IMR-90 (cell line): ENCODE measurements at regions not wholly inside any gene's neighbourhood (a gene's known extent, or its start where the extent isn't known, plus 50 kb on each side); places are given as distances from the start of the nearest gene placed in this dataset.

Source experiments
- ATAC-seq: fragments of 200-7000 bp; cut with Tn5 transposase; 2 replicates; pipeline ENCODE4 v1.9.1; 2020; ENCODE audit warnings: low read depth, mild to moderate bottlenecking, moderate library complexity
- BruUV-seq: library from RNA; stranded (reverse); fragments of 400-500 nt; replicated peaks from 2 replicates; lab custom pipeline; 2021; lab: Mats Ljungman, UMichigan
- CTCF ChIA-PET: fragments of 300-600 bp; formaldehyde crosslinking; extraction: SDS; loops from one replicate; lab custom pipeline; 2021; ENCODE audit warnings: antibody characterized with exemption; lab: Yijun Ruan, JAX
- POLR2A ChIA-PET: fragments of 300-600 bp; sonication (Branson Sonifier 250); formaldehyde crosslinking; loops from one replicate; lab custom pipeline; 2022; ENCODE audit warnings: antibody characterized with exemption; ENCODE audit not compliant: unreplicated experiment; lab: Charles Lee
- DNase-seq: peaks from one replicate; pipeline ENCODE4 v3.0.0; 2013
- H2AFZ ChIP-seq: replicated peaks from 2 replicates; pipeline ENCODE3; 2013; ENCODE audit warnings: low read length, mild to moderate bottlenecking; ENCODE audit not compliant: poor library complexity
- H2AK5ac ChIP-seq: 2 replicates; pipeline ENCODE4 v1.6.1; 2013; ENCODE audit warnings: low read depth, low read length, inconsistent platforms
- H2AK9ac ChIP-seq: replicated peaks from 2 replicates; pipeline ENCODE3; 2013; ENCODE audit warnings: mild to moderate bottlenecking, low read depth, low read length, moderate library complexity; ENCODE audit not compliant: poor library complexity
- H2BK120ac ChIP-seq: 2 replicates; pipeline ENCODE4 v1.6.1; 2013; ENCODE audit warnings: low read depth, low read length, inconsistent platforms
- H2BK15ac ChIP-seq: 3 replicates; pipeline ENCODE4 v1.6.1; 2013; ENCODE audit warnings: low read depth, low read length, inconsistent platforms
- H2BK20ac ChIP-seq: 2 replicates; pipeline ENCODE4 v1.6.1; 2013; ENCODE audit warnings: low read depth, mild to moderate bottlenecking, inconsistent platforms, low read length, moderate library complexity
- H2BK5ac ChIP-seq: 2 replicates; pipeline ENCODE4 v1.6.1; 2013; ENCODE audit warnings: mild to moderate bottlenecking, low read depth, low read length, inconsistent platforms; ENCODE audit not compliant: poor library complexity, severe bottlenecking
- H3K14ac ChIP-seq: replicated peaks from 2 replicates; pipeline ENCODE4 v1.6.1; 2013; ENCODE audit warnings: low read depth, low read length, inconsistent platforms
- H3K18ac ChIP-seq: 2 replicates; pipeline ENCODE4 v1.6.1; 2013; ENCODE audit warnings: low read depth, low read length, control low read depth
- H3K23ac ChIP-seq: 2 replicates; pipeline ENCODE4 v1.6.1; 2013; ENCODE audit warnings: low read depth, low read length, inconsistent platforms
- H3K27ac ChIP-seq: 2 replicates; pipeline ENCODE4 v1.5.1; 2013; ENCODE audit warnings: mild to moderate bottlenecking, control low read depth, low read length; ENCODE audit not compliant: insufficient read depth
- H3K27me3 ChIP-seq: 2 replicates; pipeline ENCODE4 v1.6.1; 2013; ENCODE audit warnings: low read length; ENCODE audit not compliant: control insufficient read depth, insufficient read depth
- H3K36me3 ChIP-seq: 2 replicates; pipeline ENCODE4 v1.6.1; 2013; ENCODE audit warnings: low read length, mixed read lengths; ENCODE audit not compliant: control insufficient read depth, insufficient read depth
- H3K4ac ChIP-seq: 2 replicates; pipeline ENCODE4 v1.6.1; 2013; ENCODE audit warnings: low read depth, low read length, inconsistent platforms
- H3K4me1 ChIP-seq: 2 replicates; pipeline ENCODE4 v1.6.1; 2013; ENCODE audit warnings: low read length, mixed read lengths; ENCODE audit not compliant: control insufficient read depth, insufficient read depth
- H3K4me2 ChIP-seq: 2 replicates; pipeline ENCODE4 v1.6.1; 2013; ENCODE audit warnings: low read depth, mild to moderate bottlenecking, control low read depth, low read length, moderate library complexity
- H3K4me3 ChIP-seq: 2 replicates; pipeline ENCODE4 v1.5.1; 2013; ENCODE audit warnings: low read depth, mild to moderate bottlenecking, control low read depth, low read length, moderate library complexity; ENCODE audit not compliant: insufficient read depth
- H3K56ac ChIP-seq: 2 replicates; pipeline ENCODE4 v1.6.1; 2013; ENCODE audit warnings: low read length, inconsistent platforms; ENCODE audit not compliant: insufficient read depth; ENCODE audit errors: extremely low read depth
- H3K79me1 ChIP-seq, 2 experiments: 2 replicates each; pipeline ENCODE4 v1.6.1; 2013; ENCODE audit warnings: low read length in 2 of 2, inconsistent platforms in 1 of 2, low read depth in 1 of 2
- H3K9ac ChIP-seq: 2 replicates; pipeline ENCODE4 v1.6.1; 2013; ENCODE audit warnings: low read depth, low read length, control low read depth
- H3K9me1 ChIP-seq: 2 replicates; pipeline ENCODE4 v1.6.1; 2013; ENCODE audit warnings: low read length, inconsistent platforms; ENCODE audit not compliant: insufficient read depth
- H3K9me3 ChIP-seq: 2 replicates; pipeline ENCODE4 v1.6.1; 2013; ENCODE audit warnings: low read length; ENCODE audit not compliant: control insufficient read depth, insufficient read depth
- H4K20me1 ChIP-seq: 2 replicates; pipeline ENCODE4 v1.6.1; 2013; ENCODE audit warnings: low read length, inconsistent platforms; ENCODE audit not compliant: insufficient read depth
- H4K5ac ChIP-seq: 2 replicates; pipeline ENCODE4 v1.6.1; 2013; ENCODE audit warnings: mild to moderate bottlenecking, low read depth, low read length, control low read depth
- H4K8ac ChIP-seq, 2 experiments: 2 replicates each; pipeline ENCODE4 v1.6.1; 2013; ENCODE audit warnings: low read depth in 2 of 2, low read length in 2 of 2, control low read depth in 1 of 2, inconsistent platforms in 1 of 2
- H4K91ac ChIP-seq: 2 replicates; pipeline ENCODE4 v1.6.1; 2013; ENCODE audit warnings: low read depth, low read length, inconsistent platforms; ENCODE audit not compliant: insufficient read depth
- CEBPB ChIP-seq: IDR thresholded peaks from 2 replicates; pipeline ENCODE4 v1.6.1; 2012; ENCODE audit warnings: low read depth, low read length, improper control_type of control experiment
- ELK1 ChIP-seq: fragments of 150-350 bp; IDR thresholded peaks from 2 replicates; pipeline ENCODE4 v1.6.1; 2016; ENCODE audit warnings: low read depth, mild to moderate bottlenecking, low read length, moderate library complexity, borderline replicate concordance
- MAFK ChIP-seq: IDR thresholded peaks from 2 replicates; pipeline ENCODE4 v1.6.1; 2012; ENCODE audit warnings: low read depth, low read length, improper control_type of control experiment
- MXI1 ChIP-seq: IDR thresholded peaks from 2 replicates; pipeline ENCODE4 v1.6.1; 2012; ENCODE audit warnings: low read depth, mild to moderate bottlenecking, low read length, moderate library complexity, borderline replicate concordance
- NFE2L2 ChIP-seq: fragments of 150-350 bp; IDR thresholded peaks from 2 replicates; pipeline ENCODE4 v1.6.1; 2016; ENCODE audit warnings: low read depth, mild to moderate bottlenecking, low read length
- POLR2A ChIP-seq: IDR thresholded peaks from 2 replicates; pipeline ENCODE4 v1.6.1; 2012; ENCODE audit warnings: mild to moderate bottlenecking, low read depth, low read length
- RAD21 ChIP-seq: IDR thresholded peaks from 2 replicates; pipeline ENCODE4 v1.6.1; 2012; ENCODE audit warnings: low read length, improper control_type of control experiment
- RCOR1 ChIP-seq: IDR thresholded peaks from 2 replicates; pipeline ENCODE4 v1.6.1; 2012; ENCODE audit warnings: mild to moderate bottlenecking, low read length, improper control_type of control experiment; ENCODE audit not compliant: insufficient replicate concordance
- RFX5 ChIP-seq: IDR thresholded peaks from 2 replicates; pipeline ENCODE4 v1.8.0; 2012; ENCODE audit warnings: low read depth, mild to moderate bottlenecking, low read length, moderate library complexity
- SMC3 ChIP-seq: fragments of 150-350 bp; IDR thresholded peaks from 2 replicates; pipeline ENCODE4 v1.6.1; 2016; ENCODE audit warnings: low read depth, mild to moderate bottlenecking, antibody characterized with exemption, low read length, moderate library complexity
- USF2 ChIP-seq: fragments of 150-350 bp; IDR thresholded peaks from 2 replicates; pipeline ENCODE4 v1.6.1; 2017; ENCODE audit warnings: mild to moderate bottlenecking, antibody characterized with exemption, low read length, low read depth
- WGBS, 2 experiments: methylation state at CpG; one replicate each; pipeline versions ENCODE4 v1.1.5 to v1.1.7; 2013; ENCODE audit warnings: missing lambda C conversion rate in 2 of 2; ENCODE audit not compliant: insufficient read length in 1 of 2; ENCODE audit errors: extremely low coverage in 2 of 2; 5-methylcytosine and 5-hydroxymethylcytosine counted together
- dilution Hi-C: fragments of 300-500 bp; cut with HindIII; formaldehyde crosslinking; loops from one replicate; pipeline ENCODE4 v1.14.3; 2018; ENCODE audit warnings: low sequenced_read_pairs; ENCODE audit not compliant: unreplicated experiment
- in situ Hi-C: fragments of 300-500 bp; cut with MboI; formaldehyde crosslinking; loops from 3 replicates; pipeline ENCODE4 v1.14.3; 2019; ENCODE audit warnings: low sequenced_read_pairs, inconsistent platforms, mixed read lengths
- intact Hi-C: fragments of 100-400 bp; cut with micrococcal nuclease; formaldehyde crosslinking; loops from 2 replicates; pipeline ENCODE4 v1.10.0; 2022

GRCh38 chr1:60841116-60842046, 241.0 kb upstream of the NFIA start:
- Histone ChIP-seq H3K9me3 (no peaks in the 10 kb centered on the region), H3K18ac (no peak overlapping the region), H3K4ac (no peak overlapping the region), H3K9ac (no peak overlapping the region), H2BK15ac (no peak overlapping the region), H4K20me1 (no peaks in the 10 kb centered on the region), H3K23ac (no peak overlapping the region), H3K4me2 (no peak overlapping the region), H3K4me1 (no peaks in the 10 kb centered on the region), H3K4me3 (no peak overlapping the region), H2AK5ac (no peak overlapping the region), H3K14ac (no peak overlapping the region), H3K79me1 (no peaks in the 10 kb centered on the region), H2BK5ac (no peak overlapping the region), H2BK120ac (no peak overlapping the region), H2AK9ac (no peak overlapping the region), H3K27me3 (no peaks in the 10 kb centered on the region), H2BK20ac (no peak overlapping the region), H3K36me3 (no peaks in the 10 kb centered on the region), H3K9me1 (no peaks in the 10 kb centered on the region), H3K56ac (no peak overlapping the region), H2AFZ (no peak overlapping the region), H4K91ac (no peak overlapping the region), H3K27ac (no peak overlapping the region), H4K8ac (no peak overlapping the region), H4K5ac (no peak overlapping the region)
- CTCF ChIA-PET: no interaction called here
- WGBS, 2 experiments: no CpG with 5 or more reads among the region's 5 CpGs
- POLR2A ChIA-PET: no interaction called here
- in situ Hi-C loops (no loop called here), dilution Hi-C loops (no loop called here), intact Hi-C loops (loop anchor here (10.0 kb wide), 1 partner anchor 867 kb away; no protein-coding TSS in a partner anchor)
- no peak for ATAC-seq
- BruUV-seq: no TSS peak
- no peak for DNase-seq
- TF ChIP-seq CEBPB (no peak), RFX5 (no peak), POLR2A (no peak), NFE2L2 (no peak), RAD21 (no peak), RCOR1 (no peak), USF2 (no peak), ELK1 (no peak), MXI1 (no peak), SMC3 (no peak), MAFK (no peak)
